H9 (cell line): ENCODE measurements at regions not wholly inside any gene's neighbourhood (a gene's known extent, or its start where the extent isn't known, plus 50 kb on each side); places are given as distances from the start of the nearest gene placed in this dataset.

Source experiments
- DNase-seq: peaks from one replicate; pipeline ENCODE4 v3.0.0-alpha.2; 2017
- H2AFZ ChIP-seq: one replicate; pipeline ENCODE4 v1.6.1; 2013; ENCODE audit warnings: mild to moderate bottlenecking, low read length, control low read depth, moderate library complexity
- H2AK5ac ChIP-seq: 2 replicates; pipeline ENCODE4 v1.6.1; 2013; ENCODE audit warnings: low read length, control low read depth, mixed read lengths; ENCODE audit not compliant: insufficient read length
- H2BK120ac ChIP-seq: one replicate; pipeline ENCODE4 v1.6.1; 2013; ENCODE audit warnings: low read depth, mild to moderate bottlenecking, low read length, control low read depth, inconsistent platforms; ENCODE audit not compliant: poor library complexity, severe bottlenecking
- H2BK12ac ChIP-seq: 2 replicates; pipeline ENCODE4 v1.6.1; 2013; ENCODE audit warnings: low read length, control low read depth, mixed read lengths, low read depth; ENCODE audit not compliant: insufficient read length
- H2BK15ac ChIP-seq: 2 replicates; pipeline ENCODE4 v1.6.1; 2013; ENCODE audit warnings: low read depth, low read length, control low read depth
- H2BK20ac ChIP-seq: one replicate; pipeline ENCODE4 v1.6.1; 2013; ENCODE audit warnings: low read depth, mild to moderate bottlenecking, low read length, control low read depth, inconsistent platforms; ENCODE audit not compliant: poor library complexity, severe bottlenecking
- H2BK5ac ChIP-seq: 2 replicates; pipeline ENCODE4 v1.6.1; 2013; ENCODE audit warnings: low read length, control low read depth, mixed read lengths; ENCODE audit not compliant: insufficient read length
- H3K14ac ChIP-seq: 2 replicates; pipeline ENCODE4 v1.6.1; 2013; ENCODE audit warnings: low read length, control low read depth; ENCODE audit not compliant: insufficient read depth
- H3K18ac ChIP-seq: 2 replicates; pipeline ENCODE4 v1.6.1; 2013; ENCODE audit warnings: low read depth, mild to moderate bottlenecking, mixed read lengths, low read length, control low read depth; ENCODE audit not compliant: insufficient read length
- H3K23ac ChIP-seq: 2 replicates; pipeline ENCODE4 v1.6.1; 2013; ENCODE audit warnings: low read length, control low read depth, mixed read lengths, low read depth; ENCODE audit not compliant: insufficient read length
- H3K23me2 ChIP-seq: 2 replicates; pipeline ENCODE4 v1.6.1; 2013; ENCODE audit warnings: low read depth, mild to moderate bottlenecking, mixed read lengths, low read length, control low read depth; ENCODE audit not compliant: insufficient read length, poor library complexity, severe bottlenecking
- H3K27ac ChIP-seq: 2 replicates; pipeline ENCODE4 v1.5.1; 2013; ENCODE audit warnings: low read length, control low read depth, mixed read lengths, low read depth; ENCODE audit not compliant: insufficient read length
- H3K27me3 ChIP-seq: 2 replicates; pipeline ENCODE4 v1.6.1; 2013; ENCODE audit warnings: low read length, control low read depth, inconsistent platforms; ENCODE audit not compliant: insufficient read depth
- H3K4ac ChIP-seq: 2 replicates; pipeline ENCODE4 v1.6.1; 2013; ENCODE audit warnings: low read depth, mild to moderate bottlenecking, control low read depth, inconsistent platforms, low read length, moderate library complexity
- H3K4me1 ChIP-seq: 2 replicates; pipeline ENCODE4 v1.6.1; 2013; ENCODE audit warnings: low read length, control low read depth, inconsistent platforms; ENCODE audit not compliant: insufficient read depth
- H3K4me2 ChIP-seq: 2 replicates; pipeline ENCODE4 v1.6.1; 2013; ENCODE audit warnings: low read length, control low read depth, mixed read lengths; ENCODE audit not compliant: insufficient read length, insufficient read depth
- H3K56ac ChIP-seq: 2 replicates; pipeline ENCODE4 v1.6.1; 2013; ENCODE audit warnings: low read depth, mild to moderate bottlenecking, mixed read lengths, low read length, control low read depth; ENCODE audit not compliant: insufficient read length
- H3K79me1 ChIP-seq: 2 replicates; pipeline ENCODE4 v1.6.1; 2013; ENCODE audit warnings: low read depth, mild to moderate bottlenecking, moderate library complexity, low read length, control low read depth, inconsistent platforms; ENCODE audit not compliant: insufficient read depth, poor library complexity, severe bottlenecking
- H3K79me2 ChIP-seq: 2 replicates; pipeline ENCODE4 v1.6.1; 2013; ENCODE audit warnings: low read length, control low read depth, inconsistent platforms; ENCODE audit not compliant: insufficient read depth
- H3K9ac ChIP-seq: 2 replicates; pipeline ENCODE4 v1.6.1; 2013; ENCODE audit warnings: low read length, control low read depth, mixed read lengths; ENCODE audit not compliant: insufficient read length; ENCODE audit errors: extremely low read depth
- H3K9me3 ChIP-seq: one replicate; pipeline ENCODE4 v1.6.1; 2013; ENCODE audit warnings: low read depth, low read length, inconsistent platforms; ENCODE audit not compliant: control insufficient read depth
- H3T11ph ChIP-seq: one replicate; pipeline ENCODE4 v1.6.1; 2013; ENCODE audit warnings: mild to moderate bottlenecking, low read length, control low read depth, inconsistent platforms
- H4K20me1 ChIP-seq: one replicate; pipeline ENCODE4 v1.6.1; 2013; ENCODE audit not compliant: control insufficient read depth, insufficient read length, insufficient read depth
- H4K5ac ChIP-seq: 2 replicates; pipeline ENCODE4 v1.6.1; 2013; ENCODE audit warnings: low read depth, mild to moderate bottlenecking, mixed read lengths, low read length, control low read depth; ENCODE audit not compliant: insufficient read length
- H4K8ac ChIP-seq: replicated peaks from 2 replicates; pipeline ENCODE4 v1.6.1; 2013; ENCODE audit warnings: low read length, control low read depth, mixed read lengths, low read depth; ENCODE audit not compliant: insufficient read length
- H4K91ac ChIP-seq: 2 replicates; pipeline ENCODE4 v1.6.1; 2013; ENCODE audit warnings: low read depth, mild to moderate bottlenecking, moderate library complexity, mixed read lengths, low read length, control low read depth; ENCODE audit not compliant: insufficient read length
- H3K27ac Mint-ChIP-seq, 3 experiments: 2 replicates in 2 of 3; 3 replicates in 1 of 3; pipeline ENCODE4 v1.8.0; 2020 to 2021; ENCODE audit warnings: mixed read lengths in 3 of 3, mild to moderate bottlenecking in 1 of 3, moderate library complexity in 1 of 3
- H3K27me3 Mint-ChIP-seq: 2 replicates; pipeline ENCODE4 v1.8.0; 2021; ENCODE audit warnings: low read depth, mild to moderate bottlenecking, moderate library complexity, mixed read lengths
- H3K36me3 Mint-ChIP-seq, 3 experiments: 2 replicates in 2 of 3; 3 replicates in 1 of 3; pipeline ENCODE4 v1.8.0; 2020 to 2021; ENCODE audit warnings: low read depth in 3 of 3, mixed read lengths in 3 of 3; ENCODE audit not compliant: insufficient read depth in 1 of 3
- H3K4me1 Mint-ChIP-seq, 2 experiments: 2 replicates each; pipeline ENCODE4 v1.8.0; 2020; ENCODE audit warnings: mixed read lengths in 2 of 2
- H3K4me3 Mint-ChIP-seq, 2 experiments: 2 replicates in 1 of 2; 3 replicates in 1 of 2; pipeline ENCODE4 v1.8.0; 2020 to 2021; ENCODE audit warnings: mild to moderate bottlenecking in 2 of 2, mixed read lengths in 2 of 2, moderate library complexity in 1 of 2
- H3K9me3 Mint-ChIP-seq, 2 experiments: 2 replicates in 1 of 2; 3 replicates in 1 of 2; pipeline ENCODE4 v1.8.0; 2020; ENCODE audit warnings: mild to moderate bottlenecking in 2 of 2, mixed read lengths in 2 of 2, moderate library complexity in 1 of 2
- WGBS: extraction: QIAGEN DNeasy Blood & Tissue Kit; methylation state at CpG from one replicate; pipeline ENCODE4 v1.1.7; 2013; ENCODE audit warnings: missing lambda C conversion rate, low lambda C conversion rate, mixed read lengths; ENCODE audit not compliant: insufficient read length; ENCODE audit errors: extremely low coverage; 5-methylcytosine and 5-hydroxymethylcytosine counted together
- TF ChIP-seq, protein P1 (sequence below): fragments of 200-600 bp; sonication (generic); conservative IDR thresholded peaks from 3 replicates; pipeline ENCODE4 v1.8.0; 2021; ENCODE audit warnings: antibody characterized with exemption, mild to moderate bottlenecking

DNA sequence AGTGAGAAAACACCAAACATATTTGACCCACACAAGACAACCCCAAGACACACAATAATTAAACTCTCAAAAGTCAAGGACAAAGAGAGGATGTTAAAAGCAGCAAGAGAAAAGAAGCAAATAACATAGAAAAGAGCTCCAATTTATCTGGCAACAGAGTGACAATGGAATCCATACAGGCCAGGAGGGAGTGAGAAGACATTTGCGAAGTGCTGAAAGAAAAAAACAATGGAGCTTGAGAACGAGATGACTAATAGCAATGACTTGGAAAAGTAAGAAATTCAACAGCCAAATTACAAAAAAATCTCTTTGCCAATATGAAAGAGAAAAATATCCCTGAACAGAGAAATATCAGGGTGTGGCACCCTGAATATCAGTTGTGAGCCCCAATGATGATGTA, 61.6 kb downstream of the MAD2L1 start:
- H3K27me3 ChIP-seq: no peaks in the 10 kb centered on the region; the same call in 1 of the 2 replicates
- TF ChIP-seq, protein P1, sequence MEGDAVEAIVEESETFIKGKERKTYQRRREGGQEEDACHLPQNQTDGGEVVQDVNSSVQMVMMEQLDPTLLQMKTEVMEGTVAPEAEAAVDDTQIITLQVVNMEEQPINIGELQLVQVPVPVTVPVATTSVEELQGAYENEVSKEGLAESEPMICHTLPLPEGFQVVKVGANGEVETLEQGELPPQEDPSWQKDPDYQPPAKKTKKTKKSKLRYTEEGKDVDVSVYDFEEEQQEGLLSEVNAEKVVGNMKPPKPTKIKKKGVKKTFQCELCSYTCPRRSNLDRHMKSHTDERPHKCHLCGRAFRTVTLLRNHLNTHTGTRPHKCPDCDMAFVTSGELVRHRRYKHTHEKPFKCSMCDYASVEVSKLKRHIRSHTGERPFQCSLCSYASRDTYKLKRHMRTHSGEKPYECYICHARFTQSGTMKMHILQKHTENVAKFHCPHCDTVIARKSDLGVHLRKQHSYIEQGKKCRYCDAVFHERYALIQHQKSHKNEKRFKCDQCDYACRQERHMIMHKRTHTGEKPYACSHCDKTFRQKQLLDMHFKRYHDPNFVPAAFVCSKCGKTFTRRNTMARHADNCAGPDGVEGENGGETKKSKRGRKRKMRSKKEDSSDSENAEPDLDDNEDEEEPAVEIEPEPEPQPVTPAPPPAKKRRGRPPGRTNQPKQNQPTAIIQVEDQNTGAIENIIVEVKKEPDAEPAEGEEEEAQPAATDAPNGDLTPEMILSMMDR: no peak
- H3K9ac ChIP-seq: no peak overlapping the region
- no peak overlapping the region for H3K4me2 ChIP-seq
- WGBS: no CpG with 5 or more reads among the region's 2 CpGs
- no peak overlapping the region for H3K27ac ChIP-seq
- DNase-seq: no peak
- no peak overlapping the region for H4K5ac ChIP-seq
- Mint-ChIP-seq H3K4me1 (peaks cover 0 to 13% of the 10 kb centered on the region in 2 experiments; a peak in 2 of 4 replicates), H3K4me3 (no peak overlapping the region), H3K27ac (no peak overlapping the region), H3K27me3 (peaks cover 46% of the 10 kb centered on the region), H3K9me3 (peaks cover 0 to 8% of the 10 kb centered on the region in 2 experiments; a peak in 4 of 5 replicates), H3K36me3 (peaks cover 4 to 50% (median 8%) of the 10 kb centered on the region in 3 experiments; a peak in 6 of 7 replicates)
- no peak overlapping the region for H2BK20ac ChIP-seq
- H2BK12ac ChIP-seq: no peak overlapping the region
- no peak overlapping the region for H4K91ac ChIP-seq
- H3K4me1 ChIP-seq: no peaks in the 10 kb centered on the region
- H3K79me1 ChIP-seq: no peaks in the 10 kb centered on the region
- H2BK5ac ChIP-seq: no peak overlapping the region
- no peak overlapping the region for H3K18ac ChIP-seq
- no peak overlapping the region for H2AK5ac ChIP-seq
- no peak overlapping the region for H4K8ac ChIP-seq
- no peak overlapping the region for H3K14ac ChIP-seq
- no peak overlapping the region for H3T11ph ChIP-seq
- no peak overlapping the region for H3K23ac ChIP-seq
- peaks cover 5% of the 10 kb centered on the region for H3K9me3 ChIP-seq
- no peaks in the 10 kb centered on the region for H3K23me2 ChIP-seq
- no peak overlapping the region for H3K4ac ChIP-seq
- H4K20me1 ChIP-seq: no peaks in the 10 kb centered on the region
- H3K56ac ChIP-seq: no peak overlapping the region
- no peak overlapping the region for H2AFZ ChIP-seq
- no peak overlapping the region for H2BK15ac ChIP-seq
- H2BK120ac ChIP-seq: no peak overlapping the region
- H3K79me2 ChIP-seq: no peaks in the 10 kb centered on the region
